Heart left ventricle (tissue), 16 donors: ENCODE measurements at regions not wholly inside any gene's neighbourhood (a gene's known extent, or its start where the extent isn't known, plus 50 kb on each side); places are given as distances from the start of the nearest gene placed in this dataset.

Experiments
- ATAC-seq, 4 donors: fragments of 200-7000 bp; cut with Tn5 transposase; one replicate each; pipeline ENCODE4 v1.9.1; 2020 to 2022; ENCODE audit warnings: moderate library complexity in 4 of 4, mild to moderate bottlenecking in 3 of 4, moderate number of reproducible peaks in 1 of 4
- DNase-seq, 5 donors: peaks; one replicate each; pipeline ENCODE4 v3.0.0-alpha.2; 2020
- H3K27ac ChIP-seq, 12 donors: fragments of 200-600 bp; sonication (generic) in 4 of 12; one replicate each; pipeline versions ENCODE4 v1.5.0 to v1.8.0; 2016 to 2022; ENCODE audit warnings: mild to moderate bottlenecking in 2 of 12
- H3K27me3 ChIP-seq, 9 donors: fragments of 200-600 bp; sonication (generic) in 2 of 9; one replicate each; pipeline versions ENCODE4 v1.5.1 to v1.8.0; 2016 to 2022; ENCODE audit warnings: mild to moderate bottlenecking in 3 of 9
- H3K36me3 ChIP-seq, 9 donors: fragments of 200-600 bp; sonication (generic) in 2 of 9; one replicate each; pipeline versions ENCODE4 v1.5.0 to v1.8.0; 2018 to 2022; ENCODE audit warnings: mild to moderate bottlenecking in 2 of 9
- H3K4me1 ChIP-seq, 12 donors: fragments of 200-600 bp; sonication (generic) in 4 of 12; one replicate each; pipeline versions ENCODE4 v1.5.0 to v1.8.0; 2016 to 2022; ENCODE audit warnings: mild to moderate bottlenecking in 3 of 12
- H3K4me3 ChIP-seq, 12 donors: fragments of 200-600 bp; sonication (generic) in 4 of 12; one replicate each; pipeline versions ENCODE4 v1.5.0 to v1.8.0; 2017 to 2022; ENCODE audit warnings: mild to moderate bottlenecking in 9 of 12, moderate library complexity in 4 of 12
- H3K9me3 ChIP-seq, 12 donors: fragments of 200-600 bp; sonication (generic) in 4 of 12; one replicate each; pipeline versions ENCODE4 v1.5.0 to v1.8.0; 2016 to 2022; ENCODE audit warnings: mild to moderate bottlenecking in 1 of 12
- CTCF ChIP-seq, 12 donors: fragments of 200-600 bp; sonication (generic) in 4 of 12; IDR thresholded peaks; one replicate each; pipeline versions ENCODE4 v1.5.0 to v1.8.0; 2018 to 2022; ENCODE audit warnings: antibody characterized with exemption in 12 of 12, mild to moderate bottlenecking in 5 of 12
- POLR2A ChIP-seq, 2 donors: fragments of 450-650 bp; IDR thresholded peaks; one replicate each; pipeline ENCODE4 v1.6.1; 2017; ENCODE audit warnings: antibody characterized with exemption in 2 of 2, mild to moderate bottlenecking in 2 of 2, moderate library complexity in 2 of 2
- WGBS, 4 donors: extraction: QIAGEN DNeasy Blood & Tissue Kit in 2 of 4; methylation state at CpG; one replicate each; pipeline versions ENCODE4 v1.1.5 to v1.1.7; 2013 to 2018; 5-methylcytosine and 5-hydroxymethylcytosine counted together
- intact Hi-C, 10 donors: fragments of 100-400 bp; cut with DNase I; formaldehyde crosslinking; loops; one replicate each; pipeline versions ENCODE4 v1.11.1 to v1.14.2; 2022
- donor health status: ischemic (EF 13 %, LVEDD 7.1; RV severe dilation, severe dysfunction).
- donor health status: healthy with polysubstance abuse.
- donor health status: DM: no; HTN: yes; CAD: no.
- donor health status: DM: no; HTN: no; CAD: no.
- donor health status: ischemic (EF 25% LVEDD 6.9; RV normal size, moderate dysfunction).
- donor health status: ischemic (EF 25% LVEDD 5.7; RV mildly dilated, moderate dysfunction).
- donor health status: healthy.
- donor health status: DM: yes; HTN: yes; CAD: no.
- donor health status: ischemic (EF 35%, LVEDD 5.7; RV mildly dilated, moderate dysfunction).
- donor health status: nonischemic (EF 11% LVEDD 7.7; RV severe dilation, severe dysfunction).
- donor health status: DM: yes; HTN: yes; CAD: no.
- donor health status: PGD.
- donor health status: ischemic (EF 29% LVEDD 5.4; RV normal size, mild dysfunction).
- donor health status: nonischemic (EF 23%, LVEDD 6.1; RV moderate dilation, normal function).

- TF ChIP-seq CTCF (IDR thresholded peaks at IDR 0.05) (no peak), POLR2A (IDR thresholded peaks at IDR 0.05) (no peak)
- no peak for DNase-seq
- Histone ChIP-seq H3K4me3 (no peak overlapping the region), H3K27me3 (no peaks in the 10 kb centered on the region), H3K36me3 (no peaks in the 10 kb centered on the region), H3K4me1 (no peaks in the 10 kb centered on the region), H3K9me3 (peaks cover 0 to 24% (median 4%) of the 10 kb centered on the region in 12 donors), H3K27ac (no peak overlapping the region)
- 50 to 65% (median 61%) methylated on average over 1 of the region's 1 CpG for WGBS, 4 donors
- intact Hi-C loops = no loop called here
- no peak for ATAC-seq
Measured at GRCh38 chr7:92934096-92934495, 97.7 kb upstream of the CDK6 start.

GRCh38 chr7:92932450-92932849, 96.1 kb upstream of the CDK6 start:
- Histone ChIP-seq H3K4me3 (no peak overlapping the region), H3K27me3 (no peaks in the 10 kb centered on the region), H3K27ac (no peak overlapping the region), H3K9me3 (peaks cover 0 to 24% (median 2%) of the 10 kb centered on the region in 12 donors), H3K36me3 (no peaks in the 10 kb centered on the region), H3K4me1 (no peaks in the 10 kb centered on the region)
- TF ChIP-seq CTCF (IDR thresholded peaks at IDR 0.05) (no peak), POLR2A (IDR thresholded peaks at IDR 0.05) (no peak)
- intact Hi-C loops = no loop called here
- WGBS, 4 donors = 57 to 70% (median 66%) methylated on average over 8 of the region's 8 CpGs
- ATAC-seq = no peak
- no peak for DNase-seq

- Histone ChIP-seq H3K36me3 (no peaks in the 10 kb centered on the region), H3K27me3 (no peaks in the 10 kb centered on the region), H3K9me3 (peaks cover 0 to 24% (median 2%) of the 10 kb centered on the region in 12 donors), H3K27ac (no peak overlapping the region), H3K4me3 (no peak overlapping the region), H3K4me1 (no peaks in the 10 kb centered on the region)
- ATAC-seq = no peak
- no peak for DNase-seq
- WGBS, 4 donors = 60 to 74% (median 67%) methylated on average over 1 of the region's 1 CpG
- TF ChIP-seq CTCF (IDR thresholded peaks at IDR 0.05) (no peak), POLR2A (IDR thresholded peaks at IDR 0.05) (no peak)
- intact Hi-C loops = no loop called here
Measured at GRCh38 chr7:92930404-92930803, 94.0 kb upstream of the CDK6 start.

GRCh38 chr7:92926697-92927044, 90.3 kb upstream of the CDK6 start:
- H3K4me3 ChIP-seq = no peak overlapping the region
- TF ChIP-seq POLR2A (IDR thresholded peaks at IDR 0.05) (no peak), CTCF (IDR thresholded peaks at IDR 0.05) (no peak)
- no peaks in the 10 kb centered on the region for H3K36me3 ChIP-seq
- WGBS, 4 donors = 86 to 91% (median 89%) methylated on average over 8 of the region's 8 CpGs
- H3K27ac ChIP-seq = no peak overlapping the region
- ATAC-seq = no peak
- intact Hi-C loops = no loop called here
- H3K9me3 ChIP-seq = peaks cover 0 to 24% (median 2%) of the 10 kb centered on the region in 12 donors
- no peaks in the 10 kb centered on the region for H3K27me3 ChIP-seq
- no peaks in the 10 kb centered on the region for H3K4me1 ChIP-seq
- no peak for DNase-seq
